ENCODE measurements at regions not wholly inside any gene's neighbourhood (a gene's known extent, or its start where the extent isn't known, plus 50 kb on each side); places are given as distances from the start of the nearest gene placed in this dataset.
A peak's percentile ranks its signal among the peaks of the same experiment; 100 is the strongest.

- no peak for TF ChIP-seq CTCF (IDR thresholded peaks at IDR 0.05)
- no peak overlapping the region for H3K27ac ChIP-seq
- no peaks in the 10 kb centered on the region for H3K36me3 ChIP-seq
- H3K4me3 ChIP-seq: no peak overlapping the region
- no peak for DNase-seq
- no peaks in the 10 kb centered on the region for H3K4me1 ChIP-seq
- intact Hi-C loops (cut with DNase I; ENCODE audit: low total_unique reads): loop anchor here (5.0 kb wide), 1 partner anchor 1889 kb away; no protein-coding TSS in a partner anchor
- peaks cover 0 to 9% of the 10 kb centered on the region in 2 donors for H3K27me3 ChIP-seq
- peaks cover 0 to 8% (median 0%) of the 10 kb centered on the region in 3 donors for H3K9me3 ChIP-seq
These were observed 60.1 kb upstream of the DLX2 start for GRCh38 chr2:172162739-172163336.

GRCh38 chr2:172168917-172169346 is 66.2 kb upstream of the DLX2 start:
- TF ChIP-seq CTCF (IDR thresholded peaks at IDR 0.05): no peak
- intact Hi-C loops (cut with DNase I; ENCODE audit: low total_unique reads): no loop called here
- no peak for DNase-seq
- Histone ChIP-seq H3K4me3 (no peak overlapping the region), H3K36me3 (no peaks in the 10 kb centered on the region), H3K9me3 (no peaks in the 10 kb centered on the region), H3K27ac (no peak overlapping the region), H3K27me3 (peaks cover 0 to 13% of the 10 kb centered on the region in 2 donors), H3K4me1 (peaks cover 0 to 12% (median 10%) of the 10 kb centered on the region in 4 donors)

- H3K27me3 ChIP-seq: peaks cover 0 to 13% of the 10 kb centered on the region in 2 donors
- no peak for TF ChIP-seq CTCF (IDR thresholded peaks at IDR 0.05)
- no peaks in the 10 kb centered on the region for H3K36me3 ChIP-seq
- H3K4me1 ChIP-seq: peaks cover 0 to 12% (median 10%) of the 10 kb centered on the region in 4 donors
- H3K4me3 ChIP-seq: no peak overlapping the region
- no peak for DNase-seq
- intact Hi-C loops (cut with DNase I; ENCODE audit: low total_unique reads): no loop called here
- no peak overlapping the region for H3K27ac ChIP-seq
- H3K9me3 ChIP-seq: no peaks in the 10 kb centered on the region
These were observed 66.9 kb upstream of the DLX2 start for GRCh38 chr2:172169611-172170010.

- H3K27me3 ChIP-seq: peaks cover 0 to 13% of the 10 kb centered on the region in 2 donors
- peak; percentile 54 to 72 for DNase-seq
- no peaks in the 10 kb centered on the region for H3K36me3 ChIP-seq
- TF ChIP-seq CTCF (IDR thresholded peaks at IDR 0.05): peak; percentile 79 to 84
- no peak overlapping the region for H3K27ac ChIP-seq
- H3K4me1 ChIP-seq: peaks cover 0 to 12% (median 10%) of the 10 kb centered on the region in 4 donors
- H3K9me3 ChIP-seq: no peaks in the 10 kb centered on the region
- intact Hi-C loops (cut with DNase I; ENCODE audit: low total_unique reads): loop anchor here (2.0 kb wide), 1 partner anchor 292 kb away; no protein-coding TSS in a partner anchor
- H3K4me3 ChIP-seq: peak overlapping the region; percentile 47 to 53
These were observed 69.9 kb upstream of the DLX2 start for GRCh38 chr2:172172513-172173173.

- peak overlapping the region; percentile 47 to 53 for H3K4me3 ChIP-seq
- intact Hi-C loops (cut with DNase I; ENCODE audit: low total_unique reads): loop anchor here (2.0 kb wide), 1 partner anchor 292 kb away; no protein-coding TSS in a partner anchor
- no peak for DNase-seq
These were observed 70.5 kb upstream of the DLX2 start for GRCh38 chr2:172173174-172173706.

More at GRCh38 chr2:172173174-172173706, 70.5 kb upstream of the DLX2 start:
- H3K36me3 ChIP-seq: no peaks in the 10 kb centered on the region
- no peaks in the 10 kb centered on the region for H3K9me3 ChIP-seq
- no peak overlapping the region for H3K27ac ChIP-seq
- H3K4me1 ChIP-seq: peaks cover 0 to 12% (median 10%) of the 10 kb centered on the region in 4 donors
- no peak for TF ChIP-seq CTCF (IDR thresholded peaks at IDR 0.05)
- peaks cover 0 to 13% of the 10 kb centered on the region in 2 donors for H3K27me3 ChIP-seq

Data from tibial artery (tissue), 4 donors.